HCT116 (cell line): ENCODE measurements at regions not wholly inside any gene's neighbourhood (a gene's known extent, or its start where the extent isn't known, plus 50 kb on each side); places are given as distances from the start of the nearest gene placed in this dataset.

Experiments used
- CBX3 ChIP-seq: IDR thresholded peaks from 2 replicates; pipeline ENCODE4 v1.6.1; 2012; ENCODE audit warnings: low read depth
- CEBPB ChIP-seq: IDR thresholded peaks from 2 replicates; pipeline ENCODE4 v1.6.1; 2012; ENCODE audit warnings: low read depth
- CTCF ChIP-seq, 3 experiments: fragments of 200-600 bp in 1 of 3; sonication (generic) in 1 of 3; IDR thresholded peaks in 2 of 3; conservative IDR thresholded peaks in 1 of 3; 2 replicates each; pipeline ENCODE4 v1.5.1; 2012 to 2017; ENCODE audit warnings: low read depth in 2 of 3, low read length in 2 of 3, antibody characterized with exemption in 1 of 3, borderline replicate concordance in 1 of 3, control low read depth in 1 of 3, mild to moderate bottlenecking in 1 of 3, mixed read lengths in 1 of 3, mixed run types in 1 of 3, moderate library complexity in 1 of 3; ENCODE audit not compliant: insufficient read depth in 1 of 3
- EZH2 ChIP-seq: fragments of 200-600 bp; sonication (generic); IDR thresholded peaks from 2 replicates; pipeline ENCODE4 v1.6.1; 2017; ENCODE audit warnings: antibody characterized with exemption, mixed run types
- EZH2phosphoT487 ChIP-seq: fragments of 200-600 bp; IDR thresholded peaks from 2 replicates; pipeline ENCODE4 v1.6.1; 2018; ENCODE audit warnings: antibody characterized with exemption, borderline replicate concordance
- JUND ChIP-seq: IDR thresholded peaks from 2 replicates; pipeline ENCODE4 v1.6.1; 2012
- MAX ChIP-seq: IDR thresholded peaks from 2 replicates; pipeline ENCODE4 v1.6.1; 2012
- POLR2AphosphoS5 ChIP-seq: IDR thresholded peaks from 2 replicates; pipeline ENCODE4 v1.6.1; 2011; ENCODE audit warnings: mild to moderate bottlenecking, low read depth, low read length, moderate library complexity
- SP1 ChIP-seq: IDR thresholded peaks from 2 replicates; pipeline ENCODE4 v1.6.1; 2012; ENCODE audit warnings: low read depth
- ZNF274 ChIP-seq: fragments of 200-500 bp; sonication (Bioruptor generic); IDR thresholded peaks from 2 replicates; pipeline ENCODE4 v1.6.1; 2014; ENCODE audit warnings: mild to moderate bottlenecking, low read depth, low read length, inconsistent platforms

GRCh38 chr18:78833833-78834232 lies 145.8 kb upstream of the SALL3 start:
- TF ChIP-seq CTCF (IDR thresholded peaks at IDR 0.05 in 2 of 3, conservative IDR thresholded peaks at IDR 0.05 in 1 of 3; ENCODE audit: borderline replicate concordance in 1 of 3, insufficient read depth in 1 of 3, low read depth in 2 of 3, low read length in 2 of 3) (no peak), EZH2 (no peak), MAX (no peak), SP1 (no peak), CEBPB (no peak), POLR2AphosphoS5 (no peak), ZNF274 (no peak), CBX3 (no peak), JUND (no peak), EZH2phosphoT487 (no peak)
